HEK293 (cell line): ENCODE measurements at regions not wholly inside any gene's neighbourhood (a gene's known extent, or its start where the extent isn't known, plus 50 kb on each side); places are given as distances from the start of the nearest gene placed in this dataset.

Experiments used
- CTCF ChIA-PET: fragments of 350-600 bp; formaldehyde crosslinking; extraction: SDS; loops from one replicate; lab custom pipeline; 2021; ENCODE audit warnings: antibody characterized with exemption; lab: Yijun Ruan, JAX
- POLR2A ChIA-PET: fragments of 300-600 bp; formaldehyde crosslinking; extraction: SDS; loops from one replicate; lab custom pipeline; 2020; ENCODE audit warnings: antibody characterized with exemption, inconsistent platforms; lab: Yijun Ruan, JAX
- H3K27ac ChIP-seq: fragments of 200-500 bp; sonication (Bioruptor generic); 2 replicates; pipeline ENCODE4 v1.5.1; 2014; ENCODE audit warnings: low read depth, low read length, control low read depth, inconsistent platforms; ENCODE audit errors: extremely low read depth
- H3K36me3 ChIP-seq, 2 experiments: fragments of 200-500 bp in 1 of 2; sonication (Bioruptor generic) in 1 of 2; 1 replicate in 1 of 2; 2 replicates in 1 of 2; pipeline ENCODE4 v1.5.1; 2014 to 2017; ENCODE audit warnings: inconsistent platforms in 2 of 2, low read length in 2 of 2; ENCODE audit not compliant: control insufficient read depth in 2 of 2, insufficient read depth in 1 of 2
- H3K4me1 ChIP-seq: fragments of 200-500 bp; sonication (Bioruptor generic); 2 replicates; pipeline ENCODE4 v1.5.1; 2014; ENCODE audit warnings: mild to moderate bottlenecking, low read length, inconsistent platforms; ENCODE audit not compliant: control insufficient read depth, insufficient read depth
- H3K4me3 ChIP-seq: 2 replicates; pipeline ENCODE4 v1.5.1; 2011; ENCODE audit warnings: low read depth, mild to moderate bottlenecking, control low read depth, low read length, moderate library complexity
- H3K9me3 ChIP-seq: fragments of 200-500 bp; sonication (Bioruptor generic); 2 replicates; pipeline ENCODE4 v1.5.1; 2014; ENCODE audit warnings: low read depth, low read length, inconsistent platforms; ENCODE audit not compliant: control insufficient read depth, insufficient read depth
- HIC1 ChIP-seq: fragments of 450-650 bp; formaldehyde crosslinking; IDR thresholded peaks from 2 replicates; pipeline ENCODE4 v1.5.1; 2016; ENCODE audit warnings: missing biosample characterization, missing genetic modification characterization
- KLF9 ChIP-seq: fragments of 450-650 bp; formaldehyde crosslinking; IDR thresholded peaks from 2 replicates; pipeline ENCODE4 v1.5.1; 2016; ENCODE audit warnings: missing biosample characterization, missing genetic modification characterization, low read depth
- MYNN ChIP-seq: fragments of 450-650 bp; formaldehyde crosslinking; IDR thresholded peaks from 2 replicates; pipeline ENCODE4 v1.5.1; 2016; ENCODE audit warnings: missing biosample characterization, missing genetic modification characterization, borderline replicate concordance
- OSR2 ChIP-seq: fragments of 450-650 bp; formaldehyde crosslinking; IDR thresholded peaks from 2 replicates; pipeline ENCODE4 v1.5.1; 2016; ENCODE audit warnings: missing biosample characterization, missing genetic modification characterization
- PRDM1 ChIP-seq: fragments of 450-650 bp; formaldehyde crosslinking; IDR thresholded peaks from 2 replicates; pipeline ENCODE4; 2016; ENCODE audit warnings: missing biosample characterization, missing genetic modification characterization
- SETDB1 ChIP-seq: IDR thresholded peaks from one replicate; pipeline ENCODE4 v1.6.1; 2017; ENCODE audit warnings: mild to moderate bottlenecking, low read length, moderate library complexity, mixed read lengths; ENCODE audit not compliant: insufficient read length
- YY2 ChIP-seq: fragments of 450-650 bp; formaldehyde crosslinking; IDR thresholded peaks from 2 replicates; pipeline ENCODE4 v1.5.1; 2016; ENCODE audit warnings: missing biosample characterization, missing genetic modification characterization
- ZBTB21 ChIP-seq: fragments of 450-650 bp; formaldehyde crosslinking; IDR thresholded peaks from 2 replicates; pipeline ENCODE4 v1.5.1; 2017; ENCODE audit warnings: missing biosample characterization, missing genetic modification characterization
- ZNF121 ChIP-seq: fragments of 450-650 bp; formaldehyde crosslinking; IDR thresholded peaks from 2 replicates; pipeline ENCODE4 v1.5.1; 2016; ENCODE audit warnings: missing biosample characterization, missing genetic modification characterization
- ZNF174 ChIP-seq: fragments of 450-650 bp; formaldehyde crosslinking; IDR thresholded peaks from 2 replicates; pipeline ENCODE4 v1.5.0; 2017; ENCODE audit warnings: missing biosample characterization, mild to moderate bottlenecking, missing genetic modification characterization
- ZNF266 ChIP-seq: fragments of 450-650 bp; formaldehyde crosslinking; IDR thresholded peaks from 2 replicates; pipeline ENCODE4 v1.5.1; 2016; ENCODE audit warnings: missing biosample characterization, missing genetic modification characterization, low read depth
- ZNF311 ChIP-seq: fragments of 450-650 bp; formaldehyde crosslinking; IDR thresholded peaks from 2 replicates; pipeline ENCODE4 v1.5.1; 2017; ENCODE audit warnings: missing biosample characterization, missing genetic modification characterization, borderline replicate concordance
- ZNF362 ChIP-seq: fragments of 450-650 bp; formaldehyde crosslinking; IDR thresholded peaks from 2 replicates; pipeline ENCODE4 v1.5.1; 2016; ENCODE audit warnings: missing biosample characterization, missing genetic modification characterization
- ZNF449 ChIP-seq: fragments of 450-650 bp; formaldehyde crosslinking; IDR thresholded peaks from 2 replicates; pipeline ENCODE4 v1.5.1; 2017; ENCODE audit warnings: missing biosample characterization, mild to moderate bottlenecking, missing genetic modification characterization, moderate library complexity
- ZNF548 ChIP-seq: fragments of 450-650 bp; formaldehyde crosslinking; IDR thresholded peaks from 2 replicates; pipeline ENCODE4 v1.5.1; 2016; ENCODE audit warnings: missing biosample characterization, missing genetic modification characterization
- ZNF549 ChIP-seq: fragments of 450-650 bp; IDR thresholded peaks from 2 replicates; pipeline ENCODE4 v1.5.1; 2018; ENCODE audit warnings: missing biosample characterization, missing genetic modification characterization, mild to moderate bottlenecking, inconsistent platforms, moderate library complexity
- ZNF768 ChIP-seq: fragments of 450-650 bp; formaldehyde crosslinking; IDR thresholded peaks from 2 replicates; pipeline ENCODE4 v1.5.1; 2018; ENCODE audit warnings: missing biosample characterization, mild to moderate bottlenecking, missing genetic modification characterization
- ZNF777 ChIP-seq: fragments of 450-650 bp; formaldehyde crosslinking; IDR thresholded peaks from 2 replicates; pipeline ENCODE4 v1.5.1; 2017; ENCODE audit warnings: missing biosample characterization, missing genetic modification characterization, borderline replicate concordance
- ZNF791 ChIP-seq: fragments of 450-650 bp; formaldehyde crosslinking; IDR thresholded peaks from 2 replicates; pipeline ENCODE4 v1.5.1; 2016; ENCODE audit warnings: missing biosample characterization, missing genetic modification characterization
- ZNF830 ChIP-seq: fragments of 450-650 bp; IDR thresholded peaks from 2 replicates; pipeline ENCODE4 v1.5.0; 2018; ENCODE audit warnings: missing biosample characterization, missing genetic modification characterization, low read depth, mild to moderate bottlenecking, moderate library complexity

- no peak overlapping the region for H3K4me3 ChIP-seq
- TF ChIP-seq SETDB1 = no peak
- no peak for TF ChIP-seq ZNF768 (tag by site-specific recombination)
- no peak for TF ChIP-seq ZNF777 (tag by site-specific recombination)
- TF ChIP-seq ZNF121 (tag by site-specific recombination) = no peak
- TF ChIP-seq ZNF174 (tag by site-specific recombination) = no peak
- no peak for TF ChIP-seq ZNF548
- no peak for TF ChIP-seq ZNF362
- TF ChIP-seq ZNF830 = no peak
- no peak for TF ChIP-seq ZBTB21 (tag by site-specific recombination)
- TF ChIP-seq MYNN (tag by site-specific recombination) = no peak
- TF ChIP-seq KLF9 = no peak
- no peak for TF ChIP-seq YY2 (tag by site-specific recombination)
- TF ChIP-seq OSR2 (tag by site-specific recombination) = no peak
- no peak for TF ChIP-seq PRDM1 (tag by site-specific recombination)
- no peak for TF ChIP-seq ZNF791
- no peak for TF ChIP-seq ZNF311 (tag by site-specific recombination)
- no peak for TF ChIP-seq HIC1
- no peak for TF ChIP-seq ZNF449
- ChIA-PET CTCF (no interaction called here), POLR2A (no interaction called here)
- H3K36me3 ChIP-seq = no peaks in the 10 kb centered on the region
- H3K27ac ChIP-seq = no peak overlapping the region
- H3K9me3 ChIP-seq = no peaks in the 10 kb centered on the region
- no peaks in the 10 kb centered on the region for H3K4me1 ChIP-seq
Measured at GRCh38 chr2:150292807-150293206, 194.7 kb downstream of the RND3 start.

GRCh38 chr2:150292192-150292591 is 195.3 kb downstream of the RND3 start:
- Histone ChIP-seq H3K36me3 (no peaks in the 10 kb centered on the region), H3K4me1 (no peaks in the 10 kb centered on the region), H3K27ac (no peak overlapping the region), H3K4me3 (no peak overlapping the region), H3K9me3 (no peaks in the 10 kb centered on the region)
- TF ChIP-seq ZNF549 = peak; percentile 91
- TF ChIP-seq ZNF266 (tag by site-specific recombination) = no peak
- ChIA-PET CTCF (no interaction called here), POLR2A (no interaction called here)
